ENCODE measurements at regions not wholly inside any gene's neighbourhood (a gene's known extent, or its start where the extent isn't known, plus 50 kb on each side); places are given as distances from the start of the nearest gene placed in this dataset.

- no CpG with 5 or more reads among the region's 2 CpGs for WGBS (ENCODE audit: insufficient coverage)
- Histone ChIP-seq H3K4me1 (ENCODE audit: control insufficient read depth, insufficient read depth, low read length) (no peaks in the 10 kb centered on the region), H3K36me3 (ENCODE audit: control insufficient read depth, insufficient read depth, low read length) (peaks cover 30% of the 10 kb centered on the region), H3K4me3 (ENCODE audit: low read depth, low read length) (no peak overlapping the region), H3K27me3 (ENCODE audit: control insufficient read depth, insufficient read depth, low read length) (no peaks in the 10 kb centered on the region), H3K9me3 (ENCODE audit: control insufficient read depth, insufficient read depth, low read length) (no peaks in the 10 kb centered on the region), H3K27ac (ENCODE audit: low read depth, low read length) (no peak overlapping the region)
- DNase-seq (ENCODE audit: low read depth in 4 of 6, low spot score in 6 of 6): no peak
These were observed 243.9 kb upstream of the UMPS start for GRCh38 chr3:124486324-124486723.

DNA sequence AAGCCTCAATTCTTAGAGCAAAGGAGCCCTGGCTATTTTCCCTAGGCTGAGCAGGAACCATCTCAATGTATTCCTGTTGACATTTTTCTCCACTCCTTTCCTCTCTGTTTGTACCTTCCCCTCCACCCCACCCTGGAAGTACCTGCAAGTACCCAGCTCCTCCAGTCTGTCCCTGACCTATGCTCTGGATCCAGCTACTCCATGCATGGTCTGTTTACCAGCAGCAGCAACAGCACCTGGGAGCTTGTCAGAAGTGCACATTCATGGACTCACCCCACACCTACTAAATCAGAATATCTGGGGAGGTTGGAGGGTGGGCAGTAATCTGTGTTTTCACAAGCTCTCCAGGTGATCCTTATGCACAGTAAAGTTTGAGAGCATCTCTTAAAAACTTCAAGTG, 240.7 kb upstream of the UMPS start:
- H3K27me3 ChIP-seq (ENCODE audit: control insufficient read depth, insufficient read depth, low read length): no peaks in the 10 kb centered on the region
- no peak overlapping the region for H3K4me3 ChIP-seq (ENCODE audit: low read depth, low read length)
- H3K36me3 ChIP-seq (ENCODE audit: control insufficient read depth, insufficient read depth, low read length): peaks cover 23% of the 10 kb centered on the region
- H3K9me3 ChIP-seq (ENCODE audit: control insufficient read depth, insufficient read depth, low read length): no peaks in the 10 kb centered on the region
- no peaks in the 10 kb centered on the region for H3K4me1 ChIP-seq (ENCODE audit: control insufficient read depth, insufficient read depth, low read length)
- H3K27ac ChIP-seq (ENCODE audit: low read depth, low read length): no peak overlapping the region
- no peak for DNase-seq (ENCODE audit: low read depth in 4 of 6, low spot score in 6 of 6)

GRCh38 chr3:124491098-124491497, 239.2 kb upstream of the UMPS start:
- WGBS (ENCODE audit: insufficient coverage): 88% methylated on average over 8 of the region's 8 CpGs
- Histone ChIP-seq H3K27ac (ENCODE audit: low read depth, low read length) (no peak overlapping the region), H3K36me3 (ENCODE audit: control insufficient read depth, insufficient read depth, low read length) (peaks cover 25% of the 10 kb centered on the region), H3K4me3 (ENCODE audit: low read depth, low read length) (no peak overlapping the region), H3K9me3 (ENCODE audit: control insufficient read depth, insufficient read depth, low read length) (no peaks in the 10 kb centered on the region), H3K4me1 (ENCODE audit: control insufficient read depth, insufficient read depth, low read length) (no peaks in the 10 kb centered on the region), H3K27me3 (ENCODE audit: control insufficient read depth, insufficient read depth, low read length) (no peaks in the 10 kb centered on the region)
- DNase-seq (ENCODE audit: low read depth in 4 of 6, low spot score in 6 of 6): no peak

DNA sequence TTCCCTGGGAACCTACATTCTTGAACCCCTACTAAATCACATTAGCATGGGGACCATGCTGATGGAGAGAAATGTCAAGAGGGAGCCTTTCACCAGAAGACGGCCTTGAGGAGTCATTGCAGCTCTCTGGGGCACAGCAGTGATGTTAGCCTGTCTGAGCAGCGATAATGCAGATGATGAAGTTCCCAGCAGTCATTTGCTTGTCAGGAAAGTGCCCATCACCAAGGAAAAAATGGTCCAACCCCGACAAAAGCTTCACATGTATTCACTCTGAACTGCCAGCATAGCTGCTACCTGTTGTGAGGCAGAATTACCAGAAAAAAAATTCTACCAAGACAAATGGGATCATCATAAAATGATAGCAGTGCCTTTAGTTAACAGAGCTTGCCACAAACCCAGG, 238.4 kb upstream of the UMPS start:
- Histone ChIP-seq H3K9me3 (ENCODE audit: control insufficient read depth, insufficient read depth, low read length) (no peaks in the 10 kb centered on the region), H3K4me1 (ENCODE audit: control insufficient read depth, insufficient read depth, low read length) (no peaks in the 10 kb centered on the region), H3K36me3 (ENCODE audit: control insufficient read depth, insufficient read depth, low read length) (peaks cover 29% of the 10 kb centered on the region), H3K4me3 (ENCODE audit: low read depth, low read length) (no peak overlapping the region), H3K27ac (ENCODE audit: low read depth, low read length) (no peak overlapping the region), H3K27me3 (ENCODE audit: control insufficient read depth, insufficient read depth, low read length) (no peaks in the 10 kb centered on the region)
- 92% methylated on average over 3 of the region's 3 CpGs for WGBS (ENCODE audit: insufficient coverage)
- peak in 1 of 6 donors; percentile 30 for DNase-seq (ENCODE audit: low read depth in 4 of 6, low spot score in 6 of 6)

- Histone ChIP-seq H3K9me3 (ENCODE audit: control insufficient read depth, insufficient read depth, low read length) (no peaks in the 10 kb centered on the region), H3K27ac (ENCODE audit: low read depth, low read length) (no peak overlapping the region), H3K27me3 (ENCODE audit: control insufficient read depth, insufficient read depth, low read length) (no peaks in the 10 kb centered on the region), H3K4me1 (ENCODE audit: control insufficient read depth, insufficient read depth, low read length) (no peaks in the 10 kb centered on the region), H3K36me3 (ENCODE audit: control insufficient read depth, insufficient read depth, low read length) (peaks cover 29% of the 10 kb centered on the region), H3K4me3 (ENCODE audit: low read depth, low read length) (no peak overlapping the region)
- no peak for DNase-seq (ENCODE audit: low read depth in 4 of 6, low spot score in 6 of 6)
- WGBS (ENCODE audit: insufficient coverage): no CpG with 5 or more reads among the region's 4 CpGs
These were observed 237.4 kb upstream of the UMPS start for GRCh38 chr3:124492824-124493223.

DNA sequence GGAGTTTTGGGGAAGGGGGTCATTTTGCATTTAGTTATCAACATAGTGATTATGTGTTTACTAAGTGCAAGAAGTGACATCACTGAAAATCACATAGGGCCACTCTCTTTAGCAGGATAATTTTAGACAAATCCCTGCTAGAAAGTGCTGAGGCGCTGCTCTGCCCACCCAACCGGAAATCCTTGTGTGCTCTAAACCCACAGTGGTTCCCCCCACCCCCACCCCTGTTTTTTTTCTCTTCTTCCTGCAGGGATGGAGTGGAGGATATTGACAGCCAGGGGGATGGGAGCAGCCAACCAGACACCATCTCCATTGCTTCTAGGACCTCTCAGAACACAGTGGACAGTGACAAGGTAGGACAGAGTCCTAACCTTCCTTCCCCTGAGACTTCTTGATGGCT, 234.2 kb upstream of the UMPS start:
- Histone ChIP-seq H3K27ac (ENCODE audit: low read depth, low read length) (no peak overlapping the region), H3K4me1 (ENCODE audit: control insufficient read depth, insufficient read depth, low read length) (no peaks in the 10 kb centered on the region), H3K36me3 (ENCODE audit: control insufficient read depth, insufficient read depth, low read length) (peaks cover 16% of the 10 kb centered on the region), H3K27me3 (ENCODE audit: control insufficient read depth, insufficient read depth, low read length) (no peaks in the 10 kb centered on the region), H3K9me3 (ENCODE audit: control insufficient read depth, insufficient read depth, low read length) (no peaks in the 10 kb centered on the region), H3K4me3 (ENCODE audit: low read depth, low read length) (no peak overlapping the region)
- WGBS (ENCODE audit: insufficient coverage): no CpG with 5 or more reads among the region's 2 CpGs
- DNase-seq (ENCODE audit: low read depth in 4 of 6, low spot score in 6 of 6): no peak

DNA sequence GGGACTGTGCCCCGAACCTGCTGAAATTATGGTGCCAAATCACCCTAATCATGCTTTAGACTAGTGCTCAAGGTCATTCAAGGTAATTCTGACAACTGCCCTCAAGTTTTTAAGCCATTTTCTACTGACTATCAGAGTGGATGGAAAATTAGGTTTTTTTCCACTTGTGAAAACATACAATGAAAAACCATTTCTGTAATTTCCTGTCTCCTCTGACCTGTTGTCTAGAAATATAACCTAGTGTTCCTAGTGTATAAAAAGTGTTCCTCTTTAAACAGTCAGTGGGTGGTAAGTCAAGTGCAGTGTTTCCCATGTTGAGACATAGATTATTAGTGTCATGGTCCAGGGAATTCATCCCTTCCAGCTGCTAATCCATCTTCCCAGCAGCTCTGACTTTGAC, 232.8 kb upstream of the UMPS start:
- Histone ChIP-seq H3K36me3 (ENCODE audit: control insufficient read depth, insufficient read depth, low read length) (peaks cover 11% of the 10 kb centered on the region), H3K27ac (ENCODE audit: low read depth, low read length) (no peak overlapping the region), H3K27me3 (ENCODE audit: control insufficient read depth, insufficient read depth, low read length) (no peaks in the 10 kb centered on the region), H3K9me3 (ENCODE audit: control insufficient read depth, insufficient read depth, low read length) (no peaks in the 10 kb centered on the region), H3K4me1 (ENCODE audit: control insufficient read depth, insufficient read depth, low read length) (no peaks in the 10 kb centered on the region), H3K4me3 (ENCODE audit: low read depth, low read length) (no peak overlapping the region)
- DNase-seq (ENCODE audit: low read depth in 4 of 6, low spot score in 6 of 6): peak in 1 of 6 donors; percentile 33
- WGBS (ENCODE audit: insufficient coverage): no CpG with 5 or more reads among the region's 1 CpG

GRCh38 chr3:124498891-124499290, 231.4 kb upstream of the UMPS start:
- no peak overlapping the region for H3K27ac ChIP-seq (ENCODE audit: low read depth, low read length)
- no peaks in the 10 kb centered on the region for H3K4me1 ChIP-seq (ENCODE audit: control insufficient read depth, insufficient read depth, low read length)
- no peak overlapping the region for H3K4me3 ChIP-seq (ENCODE audit: low read depth, low read length)
- 100% methylated on average over 1 of the region's 4 CpGs for WGBS (ENCODE audit: insufficient coverage)
- H3K27me3 ChIP-seq (ENCODE audit: control insufficient read depth, insufficient read depth, low read length): no peaks in the 10 kb centered on the region
- no peaks in the 10 kb centered on the region for H3K9me3 ChIP-seq (ENCODE audit: control insufficient read depth, insufficient read depth, low read length)
- DNase-seq (ENCODE audit: low read depth in 4 of 6, low spot score in 6 of 6): no peak
- H3K36me3 ChIP-seq (ENCODE audit: control insufficient read depth, insufficient read depth, low read length): peaks cover 11% of the 10 kb centered on the region

DNA sequence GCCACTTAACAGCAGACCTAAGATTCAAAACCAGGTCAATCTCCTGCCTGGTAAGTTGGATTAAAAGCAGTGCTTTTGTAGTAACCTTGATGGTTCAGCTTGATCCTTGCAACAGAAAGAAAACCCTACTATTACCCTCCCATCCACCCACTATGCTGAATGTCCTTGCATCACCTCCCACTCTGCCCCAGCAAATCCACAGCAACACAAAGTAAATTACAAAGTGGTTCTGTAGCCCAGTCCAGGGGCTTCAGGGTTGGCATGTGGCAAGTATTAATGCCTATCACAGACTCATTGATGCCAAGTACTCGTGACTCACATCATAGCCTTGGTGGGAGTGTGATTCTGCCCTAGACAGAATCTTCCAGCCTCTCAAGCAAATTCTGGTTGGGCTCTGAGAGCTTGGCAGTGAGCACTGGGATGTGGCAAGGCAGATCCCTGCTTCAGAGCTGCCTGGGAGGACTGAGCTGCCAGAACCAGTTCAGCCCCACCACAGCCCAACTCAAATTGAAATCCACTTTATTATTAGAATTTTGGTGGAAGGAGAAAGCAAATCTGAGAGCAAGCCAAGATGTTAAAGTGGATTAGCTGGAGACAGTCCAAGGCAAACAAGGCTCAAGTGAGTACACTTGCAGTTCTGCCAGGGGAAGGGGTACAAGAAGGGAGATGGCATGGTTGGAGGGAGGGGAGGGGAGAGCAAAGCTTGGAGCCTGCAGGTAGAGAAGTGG, 225.8 kb upstream of the UMPS start:
- no peak overlapping the region for H3K4me3 ChIP-seq (ENCODE audit: low read depth, low read length)
- peak in 2 of 6 donors; percentile 31 to 60 for DNase-seq (ENCODE audit: low read depth in 4 of 6, low spot score in 6 of 6)
- H3K27me3 ChIP-seq (ENCODE audit: control insufficient read depth, insufficient read depth, low read length): no peaks in the 10 kb centered on the region
- no peaks in the 10 kb centered on the region for H3K9me3 ChIP-seq (ENCODE audit: control insufficient read depth, insufficient read depth, low read length)
- H3K4me1 ChIP-seq (ENCODE audit: control insufficient read depth, insufficient read depth, low read length): peaks cover 4% of the 10 kb centered on the region
- H3K27ac ChIP-seq (ENCODE audit: low read depth, low read length): no peak overlapping the region
- WGBS (ENCODE audit: insufficient coverage): 33% methylated on average over 1 of the region's 1 CpG
- peaks cover 2% of the 10 kb centered on the region for H3K36me3 ChIP-seq (ENCODE audit: control insufficient read depth, insufficient read depth, low read length)

GRCh38 chr3:124509884-124510283, 220.4 kb upstream of the UMPS start:
- H3K4me3 ChIP-seq (ENCODE audit: low read depth, low read length): no peak overlapping the region
- no peak overlapping the region for H3K27ac ChIP-seq (ENCODE audit: low read depth, low read length)
- WGBS (ENCODE audit: insufficient coverage): 58% methylated on average over 2 of the region's 4 CpGs

More at GRCh38 chr3:124509884-124510283, 220.4 kb upstream of the UMPS start:
- H3K9me3 ChIP-seq (ENCODE audit: control insufficient read depth, insufficient read depth, low read length): no peaks in the 10 kb centered on the region
- peaks cover under 1% of the 10 kb centered on the region for H3K4me1 ChIP-seq (ENCODE audit: control insufficient read depth, insufficient read depth, low read length)
- no peak for DNase-seq (ENCODE audit: low read depth in 4 of 6, low spot score in 6 of 6)
- peaks cover 2% of the 10 kb centered on the region for H3K36me3 ChIP-seq (ENCODE audit: control insufficient read depth, insufficient read depth, low read length)
- H3K27me3 ChIP-seq (ENCODE audit: control insufficient read depth, insufficient read depth, low read length): no peaks in the 10 kb centered on the region
